Fibroblast of peridontal ligament (primary cell): ENCODE measurements at regions not wholly inside any gene's neighbourhood (a gene's known extent, or its start where the extent isn't known, plus 50 kb on each side); places are given as distances from the start of the nearest gene placed in this dataset.

Experiments used
- DNase-seq: peaks from one replicate; pipeline ENCODE4 v3.0.0-alpha.2; 2010; ENCODE audit errors: extremely low read depth

GRCh38 chr6:15876406-15876805, 213.6 kb upstream of the DTNBP1 start:
- no peak for DNase-seq

DNA sequence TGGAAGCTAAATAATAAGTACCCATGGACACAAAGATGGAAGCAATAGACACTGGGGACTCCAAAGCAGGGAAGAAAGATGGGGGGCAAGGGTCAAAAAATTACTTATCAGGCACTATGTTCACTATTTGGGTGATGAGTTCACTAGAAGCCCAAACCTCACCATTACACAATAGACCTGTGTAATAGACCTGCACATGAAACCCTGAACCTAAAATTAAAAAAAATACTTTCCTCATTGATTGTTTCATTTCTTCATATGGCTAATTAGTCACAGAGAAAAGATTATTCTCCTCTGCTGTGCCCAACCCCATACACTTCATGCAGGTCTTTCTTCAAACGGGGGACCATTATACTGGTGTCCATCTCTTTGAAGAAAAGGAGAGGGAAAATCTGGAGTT, 213.0 kb upstream of the DTNBP1 start:
- no peak for DNase-seq

- no peak for DNase-seq
Observed at GRCh38 chr6:15874821-15875220, 212.0 kb upstream of the DTNBP1 start.

- DNase-seq: no peak
Observed at GRCh38 chr6:15874326-15874725, 211.5 kb upstream of the DTNBP1 start.

DNA sequence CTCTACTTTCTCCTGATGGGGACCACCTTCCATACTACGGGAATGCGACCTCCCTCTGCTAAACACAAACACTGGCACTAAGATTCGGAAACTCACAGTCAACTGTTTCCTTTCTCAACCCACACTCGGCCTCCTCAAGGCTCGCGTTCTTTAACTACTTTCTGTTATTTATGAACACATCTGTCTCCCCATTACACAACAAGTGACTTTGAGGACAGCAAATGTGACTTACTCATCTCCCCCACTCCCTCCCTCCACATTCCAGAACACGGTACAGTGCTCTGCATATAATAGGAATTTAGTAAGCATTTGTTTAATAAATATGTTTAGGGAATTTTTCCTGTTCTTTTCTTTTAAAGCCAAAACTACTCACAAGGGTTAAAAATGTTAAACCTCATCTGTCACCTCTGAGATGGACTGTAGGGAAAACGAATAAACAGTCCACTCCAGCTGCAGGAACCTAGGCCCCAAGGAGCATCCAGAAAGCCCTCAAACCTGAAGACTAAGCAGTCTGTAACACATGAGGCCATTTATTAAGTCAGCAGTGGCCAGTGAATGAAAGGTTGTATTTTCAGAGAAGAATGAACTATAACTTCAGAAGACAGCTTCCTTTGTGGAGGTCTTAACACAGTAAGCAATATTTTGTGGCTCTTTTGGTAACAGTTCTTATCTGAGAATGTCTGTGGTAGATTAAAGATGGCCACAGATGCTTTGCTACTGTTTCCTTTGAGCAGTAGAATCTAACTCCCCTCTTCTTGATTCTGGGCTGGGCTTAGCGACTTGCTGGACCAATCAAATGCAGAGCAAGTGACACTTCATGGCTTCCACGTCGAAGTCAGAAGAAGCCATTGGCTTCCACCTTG, 209.6 kb upstream of the DTNBP1 start:
- DNase-seq: no peak

- DNase-seq: no peak
Observed at GRCh38 chr6:15871276-15871675, 208.4 kb upstream of the DTNBP1 start.

DNA sequence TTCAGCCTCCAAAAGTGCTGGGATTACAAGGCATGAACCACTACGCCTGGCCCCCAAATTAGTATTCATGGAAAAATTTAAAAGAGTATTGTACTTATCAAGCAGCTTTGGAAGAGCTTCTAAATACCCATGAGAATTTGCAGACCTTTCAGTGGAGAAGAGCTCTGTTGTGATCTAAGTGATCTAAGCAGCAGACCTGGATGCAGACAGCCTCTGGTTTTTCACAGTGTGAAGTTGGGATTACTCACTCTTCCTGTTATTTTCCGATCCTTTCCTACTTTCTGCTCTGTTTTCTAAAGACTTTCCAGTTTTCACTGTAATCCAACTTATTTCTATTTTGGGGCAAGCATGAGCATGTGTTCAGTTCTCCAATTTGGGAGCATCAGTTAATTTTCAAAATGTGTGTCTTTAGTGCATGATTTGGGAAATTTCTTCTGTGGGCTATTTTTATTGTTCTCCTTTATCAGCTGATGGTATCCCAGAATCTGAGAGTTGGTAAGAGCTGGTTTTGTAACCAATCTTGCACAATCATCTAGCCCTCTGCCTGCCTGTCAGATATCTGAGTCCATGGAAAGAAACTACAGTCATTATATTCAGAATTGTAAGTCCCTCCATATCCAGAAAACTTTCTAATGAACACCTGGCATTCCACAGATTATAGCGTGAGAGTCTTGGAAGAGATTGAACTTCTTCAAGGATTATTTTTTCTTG, 207.7 kb upstream of the DTNBP1 start:
- no peak for DNase-seq

GRCh38 chr6:15864708-15865062, 201.9 kb upstream of the DTNBP1 start:
- no peak for DNase-seq

- no peak for DNase-seq
Observed at GRCh38 chr6:15864038-15864707, 201.3 kb upstream of the DTNBP1 start.

GRCh38 chr6:15862810-15863209, 200.0 kb upstream of the DTNBP1 start:
- no peak for DNase-seq

DNA sequence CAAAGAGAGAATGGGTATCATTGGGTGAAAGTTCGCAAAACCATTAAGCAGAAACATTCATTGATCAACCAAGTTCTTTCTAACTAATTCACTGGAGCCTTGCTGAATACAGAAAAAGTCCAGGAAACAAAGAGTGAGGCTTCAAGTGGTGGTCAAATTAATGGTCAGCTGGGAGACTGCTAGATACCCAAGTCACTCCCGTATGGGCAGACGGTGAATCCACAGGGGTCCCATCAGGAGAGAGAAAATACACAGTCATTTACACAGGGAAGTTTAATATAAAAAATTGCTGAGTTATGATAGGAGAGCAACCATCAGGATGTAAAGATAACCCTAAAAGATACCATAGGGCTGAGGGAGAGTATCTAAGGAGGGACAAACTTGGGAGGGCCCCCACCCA, 198.7 kb upstream of the DTNBP1 start:
- DNase-seq: no peak

DNA sequence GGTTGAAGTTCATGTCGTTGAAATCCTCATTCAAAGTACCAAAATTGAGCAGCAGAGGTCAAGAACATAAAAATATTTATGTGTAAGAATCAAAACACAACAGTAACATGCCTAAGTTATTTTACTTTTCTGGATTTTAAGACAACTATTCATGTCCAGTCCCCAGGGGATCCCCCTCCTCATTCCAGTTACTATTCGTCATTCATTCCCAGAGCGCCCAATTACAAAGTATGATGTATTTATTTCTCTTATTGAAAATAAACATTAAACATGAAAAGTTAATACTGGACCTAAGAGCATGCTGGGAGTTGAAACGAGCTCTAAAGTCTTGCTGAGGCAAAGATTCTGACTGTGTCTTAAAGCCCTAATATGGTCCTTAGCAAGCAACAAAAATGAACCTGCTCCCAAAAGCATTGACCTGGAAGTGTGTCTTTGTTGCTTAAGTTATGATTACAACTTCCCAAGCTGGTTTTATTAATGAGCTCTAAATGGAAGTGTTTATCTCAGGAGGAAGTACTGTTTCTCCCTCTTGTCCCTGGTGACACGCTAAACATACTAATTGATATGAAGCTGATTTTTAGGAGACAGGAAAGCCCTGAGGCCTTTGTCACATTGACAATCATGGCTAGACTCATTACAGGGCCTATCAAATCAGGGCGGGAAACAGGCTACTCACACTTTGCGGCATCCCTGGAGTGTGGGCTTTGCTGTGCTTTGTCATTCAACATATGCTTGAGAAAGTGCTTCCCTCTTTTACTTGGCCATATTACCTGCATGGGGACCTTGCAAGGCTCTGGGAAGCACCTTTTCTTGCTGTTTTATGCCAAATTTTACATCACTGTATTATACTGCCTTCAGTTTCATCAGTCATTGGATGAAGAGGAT, 192.2 kb upstream of the DTNBP1 start:
- no peak for DNase-seq

GRCh38 chr6:15854378-15854777, 191.6 kb upstream of the DTNBP1 start:
- no peak for DNase-seq

GRCh38 chr6:15853259-15853658, 190.4 kb upstream of the DTNBP1 start:
- no peak for DNase-seq

- no peak for DNase-seq
Observed at GRCh38 chr6:15852289-15852688, 189.5 kb upstream of the DTNBP1 start.

DNA sequence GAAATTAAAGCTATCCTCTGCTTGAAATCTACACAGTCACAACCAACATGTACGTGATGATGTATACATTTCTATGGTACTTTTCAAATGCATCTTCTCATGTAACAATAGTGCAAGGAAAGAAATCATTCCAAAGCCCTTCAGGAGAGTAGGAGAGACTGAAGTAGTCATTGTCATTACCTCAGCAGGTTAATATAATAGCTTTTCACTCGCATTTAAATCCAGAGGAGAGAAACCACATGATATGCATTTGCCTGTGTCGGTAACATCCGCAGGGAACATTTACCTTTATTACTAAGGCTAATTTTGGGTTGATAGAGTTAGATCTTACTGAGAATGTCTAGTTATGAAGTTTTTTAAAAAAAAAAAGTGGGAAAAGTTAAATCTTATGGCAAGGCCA, 186.6 kb upstream of the DTNBP1 start:
- DNase-seq: no peak

DNA sequence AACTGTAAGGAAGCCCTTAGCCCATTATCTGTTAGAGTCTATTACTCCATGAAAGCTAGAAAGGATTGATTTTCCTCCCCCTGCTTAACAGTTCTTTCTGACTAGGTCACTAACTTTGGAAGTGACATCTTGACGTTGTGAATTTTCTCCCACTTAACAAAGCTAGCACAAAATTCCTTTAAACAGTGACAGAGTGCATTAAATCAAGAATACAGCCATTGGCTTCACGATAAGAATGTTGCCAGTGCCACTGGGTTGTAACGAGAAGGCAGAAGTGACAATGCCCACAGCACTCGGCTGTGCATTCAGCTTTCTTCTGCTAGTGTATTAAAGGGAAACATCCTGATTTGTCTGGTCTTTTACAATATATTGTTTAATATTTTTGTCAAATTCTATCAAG, 182.7 kb upstream of the DTNBP1 start:
- no peak for DNase-seq

DNA sequence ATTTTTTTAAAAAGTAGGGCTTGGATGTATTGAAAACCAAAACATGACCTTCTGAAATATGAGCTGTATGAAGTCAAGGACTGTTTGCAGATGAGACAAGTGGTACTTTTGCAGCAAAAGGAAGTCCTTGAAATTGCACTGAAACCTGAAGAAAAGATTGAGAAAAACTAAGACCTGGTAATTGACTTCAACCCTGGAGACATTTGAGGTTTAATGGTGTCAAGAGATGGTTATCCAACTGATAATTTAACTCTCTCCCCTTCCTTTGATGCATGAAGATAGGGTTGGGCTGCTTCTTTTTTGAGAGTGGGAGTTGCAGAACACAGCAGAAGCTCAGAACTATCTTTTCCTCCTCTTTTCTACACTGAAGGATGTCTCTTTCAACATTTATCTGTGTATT, 180.9 kb upstream of the DTNBP1 start:
- DNase-seq: no peak

DNA sequence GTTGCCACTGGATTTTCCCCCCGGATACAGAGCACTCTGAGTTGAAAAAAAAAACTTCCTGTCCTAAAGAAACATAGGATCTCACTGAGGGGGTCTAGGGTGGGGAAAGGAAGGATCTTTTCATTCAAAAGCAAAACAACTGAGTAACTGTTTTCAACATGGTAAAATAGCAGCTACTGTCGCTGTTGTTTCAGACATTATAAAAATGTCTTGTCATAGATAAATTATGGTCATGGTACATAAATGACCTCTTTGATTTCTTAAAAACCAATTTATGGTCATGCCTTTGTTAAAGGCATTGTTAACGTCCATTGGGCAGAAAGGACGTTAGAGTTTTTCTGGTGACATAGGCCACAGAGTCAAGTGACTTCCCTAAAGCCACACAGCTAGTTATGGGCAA, 180.4 kb upstream of the DTNBP1 start:
- DNase-seq: no peak

DNA sequence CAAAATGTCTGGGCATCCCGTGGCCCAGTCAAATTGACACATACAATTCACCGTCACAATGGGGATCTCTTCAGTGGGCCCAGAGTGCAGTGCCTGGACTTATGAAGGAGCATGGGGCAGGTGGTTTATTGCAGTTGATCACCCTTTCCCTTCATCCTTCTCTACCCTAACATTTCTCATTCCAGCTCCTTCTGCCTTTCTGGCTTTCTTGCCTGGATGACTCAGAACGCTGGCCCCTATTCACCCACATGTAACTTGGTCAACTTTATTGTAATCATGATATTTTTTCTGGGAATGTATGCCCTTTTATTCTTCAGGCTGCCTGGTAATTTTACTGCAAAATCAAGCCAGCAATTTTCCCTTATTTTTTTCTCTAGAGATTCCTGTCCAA, 179.9 kb upstream of the DTNBP1 start:
- no peak for DNase-seq

GRCh38 chr6:15841937-15842726, 179.3 kb upstream of the DTNBP1 start:
- no peak for DNase-seq
